ENCODE measurements at regions not wholly inside any gene's neighbourhood (a gene's known extent, or its start where the extent isn't known, plus 50 kb on each side); places are given as distances from the start of the nearest gene placed in this dataset.

- DNase-seq (ENCODE audit: low read depth) (no peak), FAIRE-seq (no peak)
- no peak for TF ChIP-seq CTCF (IDR thresholded peaks at IDR 0.05; ENCODE audit: insufficient read depth, low read length, severe bottlenecking)
- Histone ChIP-seq H3K27me3 (ENCODE audit: control insufficient read depth, insufficient read depth, low read length) (no peaks in the 10 kb centered on the region), H3K4me3 (ENCODE audit: low read depth, low read length) (no peak overlapping the region), H3K36me3 (ENCODE audit: control insufficient read depth, insufficient read depth, low read length) (no peaks in the 10 kb centered on the region)
These were observed 210.5 kb upstream of the NREP start for GRCh38 chr5:111967463-111967862.

- FAIRE-seq: no peak
- no peak for DNase-seq (ENCODE audit: low read depth)
- no peak overlapping the region for H3K4me3 ChIP-seq (ENCODE audit: low read depth, low read length)
- no peak for TF ChIP-seq CTCF (IDR thresholded peaks at IDR 0.05; ENCODE audit: insufficient read depth, low read length, severe bottlenecking)
- H3K36me3 ChIP-seq (ENCODE audit: control insufficient read depth, insufficient read depth, low read length): no peaks in the 10 kb centered on the region
- no peaks in the 10 kb centered on the region for H3K27me3 ChIP-seq (ENCODE audit: control insufficient read depth, insufficient read depth, low read length)
These were observed 209.3 kb upstream of the NREP start for GRCh38 chr5:111966290-111966689.

GRCh38 chr5:111963555-111963954 lies 206.6 kb upstream of the NREP start:
- Histone ChIP-seq H3K36me3 (ENCODE audit: control insufficient read depth, insufficient read depth, low read length) (no peaks in the 10 kb centered on the region), H3K27me3 (ENCODE audit: control insufficient read depth, insufficient read depth, low read length) (no peaks in the 10 kb centered on the region), H3K4me3 (ENCODE audit: low read depth, low read length) (no peak overlapping the region)
- no peak for FAIRE-seq
- TF ChIP-seq CTCF (IDR thresholded peaks at IDR 0.05; ENCODE audit: insufficient read depth, low read length, severe bottlenecking): no peak
- DNase-seq (ENCODE audit: low read depth): no peak

- no peak for TF ChIP-seq CTCF (IDR thresholded peaks at IDR 0.05; ENCODE audit: insufficient read depth, low read length, severe bottlenecking)
- H3K36me3 ChIP-seq (ENCODE audit: control insufficient read depth, insufficient read depth, low read length): no peaks in the 10 kb centered on the region
- FAIRE-seq: no peak
These were observed 205.9 kb upstream of the NREP start for GRCh38 chr5:111962906-111963305.

GRCh38 chr5:111961862-111962261 lies 204.9 kb upstream of the NREP start:
- TF ChIP-seq CTCF (IDR thresholded peaks at IDR 0.05; ENCODE audit: insufficient read depth, low read length, severe bottlenecking): no peak
- Histone ChIP-seq H3K4me3 (ENCODE audit: low read depth, low read length) (no peak overlapping the region), H3K36me3 (ENCODE audit: control insufficient read depth, insufficient read depth, low read length) (no peaks in the 10 kb centered on the region), H3K27me3 (ENCODE audit: control insufficient read depth, insufficient read depth, low read length) (no peaks in the 10 kb centered on the region)
- FAIRE-seq (no peak), DNase-seq (ENCODE audit: low read depth) (no peak)

More at GRCh38 chr5:111962906-111963305, 205.9 kb upstream of the NREP start:
- no peak overlapping the region for H3K4me3 ChIP-seq (ENCODE audit: low read depth, low read length)
- DNase-seq (ENCODE audit: low read depth): no peak
- H3K27me3 ChIP-seq (ENCODE audit: control insufficient read depth, insufficient read depth, low read length): no peaks in the 10 kb centered on the region

- peak; percentile 56 for DNase-seq (ENCODE audit: low read depth)
- no peak for FAIRE-seq
These were observed 203.7 kb upstream of the NREP start for GRCh38 chr5:111960476-111961215.

More at GRCh38 chr5:111960476-111961215, 203.7 kb upstream of the NREP start:
- Histone ChIP-seq H3K36me3 (ENCODE audit: control insufficient read depth, insufficient read depth, low read length) (no peaks in the 10 kb centered on the region), H3K27me3 (ENCODE audit: control insufficient read depth, insufficient read depth, low read length) (no peaks in the 10 kb centered on the region), H3K4me3 (ENCODE audit: low read depth, low read length) (no peak overlapping the region)
- TF ChIP-seq CTCF (IDR thresholded peaks at IDR 0.05; ENCODE audit: insufficient read depth, low read length, severe bottlenecking): no peak
